ENCODE measurements at regions not wholly inside any gene's neighbourhood (a gene's known extent, or its start where the extent isn't known, plus 50 kb on each side); places are given as distances from the start of the nearest gene placed in this dataset.
A peak's percentile ranks its signal among the peaks of the same experiment; 100 is the strongest.

DNA sequence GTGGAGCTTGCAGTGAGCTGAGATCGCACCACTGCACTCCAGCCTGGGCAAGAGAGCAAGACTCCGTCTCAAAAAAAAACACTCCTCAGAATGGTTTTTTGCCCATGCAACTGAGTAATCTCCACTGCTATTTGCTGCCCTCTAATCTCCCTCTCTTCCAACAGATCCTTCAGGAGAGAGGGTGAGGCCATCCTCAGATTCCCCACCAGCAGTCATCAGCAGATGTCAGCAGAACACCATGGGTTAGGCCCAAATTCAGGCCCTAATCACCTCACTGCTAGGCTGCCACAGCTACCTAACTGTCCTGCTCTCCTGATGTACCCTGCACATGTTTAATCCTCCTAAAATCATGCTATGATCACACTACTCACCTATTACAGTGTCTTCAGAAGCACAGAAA is 63.2 kb upstream of the BEND6 start:
- H3K4me3 ChIP-seq (ENCODE audit: low read depth, low read length), result no peak overlapping the region
- TF ChIP-seq, protein P1, sequence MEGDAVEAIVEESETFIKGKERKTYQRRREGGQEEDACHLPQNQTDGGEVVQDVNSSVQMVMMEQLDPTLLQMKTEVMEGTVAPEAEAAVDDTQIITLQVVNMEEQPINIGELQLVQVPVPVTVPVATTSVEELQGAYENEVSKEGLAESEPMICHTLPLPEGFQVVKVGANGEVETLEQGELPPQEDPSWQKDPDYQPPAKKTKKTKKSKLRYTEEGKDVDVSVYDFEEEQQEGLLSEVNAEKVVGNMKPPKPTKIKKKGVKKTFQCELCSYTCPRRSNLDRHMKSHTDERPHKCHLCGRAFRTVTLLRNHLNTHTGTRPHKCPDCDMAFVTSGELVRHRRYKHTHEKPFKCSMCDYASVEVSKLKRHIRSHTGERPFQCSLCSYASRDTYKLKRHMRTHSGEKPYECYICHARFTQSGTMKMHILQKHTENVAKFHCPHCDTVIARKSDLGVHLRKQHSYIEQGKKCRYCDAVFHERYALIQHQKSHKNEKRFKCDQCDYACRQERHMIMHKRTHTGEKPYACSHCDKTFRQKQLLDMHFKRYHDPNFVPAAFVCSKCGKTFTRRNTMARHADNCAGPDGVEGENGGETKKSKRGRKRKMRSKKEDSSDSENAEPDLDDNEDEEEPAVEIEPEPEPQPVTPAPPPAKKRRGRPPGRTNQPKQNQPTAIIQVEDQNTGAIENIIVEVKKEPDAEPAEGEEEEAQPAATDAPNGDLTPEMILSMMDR (IDR thresholded peaks at IDR 0.05; ENCODE audit: insufficient read depth, low read depth, low read length), result peak; percentile 21
- DNase-seq (ENCODE audit: low read depth), result peak; percentile 43

GRCh38 chr6:56890683-56891429 is 64.1 kb upstream of the BEND6 start:
- TF ChIP-seq, protein P1 (IDR thresholded peaks at IDR 0.05; ENCODE audit: insufficient read depth, low read depth, low read length), result no peak

GRCh38 chr6:56890066-56890465 is 64.8 kb upstream of the BEND6 start:
- TF ChIP-seq, protein P1 (IDR thresholded peaks at IDR 0.05; ENCODE audit: insufficient read depth, low read depth, low read length), result no peak
- peak; percentile 19 for DNase-seq (ENCODE audit: low read depth)

More at GRCh38 chr6:56890683-56891429, 64.1 kb upstream of the BEND6 start:
- DNase-seq (ENCODE audit: low read depth), result peak; percentile 88
- no peak overlapping the region for H3K4me3 ChIP-seq (ENCODE audit: low read depth, low read length)

GRCh38 chr6:56889492-56889891 is 65.4 kb upstream of the BEND6 start:
- DNase-seq (ENCODE audit: low read depth), result no peak
- TF ChIP-seq, protein P1 (IDR thresholded peaks at IDR 0.05; ENCODE audit: insufficient read depth, low read depth, low read length), result no peak
- no peak overlapping the region for H3K4me3 ChIP-seq (ENCODE audit: low read depth, low read length)

More at GRCh38 chr6:56890066-56890465, 64.8 kb upstream of the BEND6 start:
- H3K4me3 ChIP-seq (ENCODE audit: low read depth, low read length), result no peak overlapping the region

DNA sequence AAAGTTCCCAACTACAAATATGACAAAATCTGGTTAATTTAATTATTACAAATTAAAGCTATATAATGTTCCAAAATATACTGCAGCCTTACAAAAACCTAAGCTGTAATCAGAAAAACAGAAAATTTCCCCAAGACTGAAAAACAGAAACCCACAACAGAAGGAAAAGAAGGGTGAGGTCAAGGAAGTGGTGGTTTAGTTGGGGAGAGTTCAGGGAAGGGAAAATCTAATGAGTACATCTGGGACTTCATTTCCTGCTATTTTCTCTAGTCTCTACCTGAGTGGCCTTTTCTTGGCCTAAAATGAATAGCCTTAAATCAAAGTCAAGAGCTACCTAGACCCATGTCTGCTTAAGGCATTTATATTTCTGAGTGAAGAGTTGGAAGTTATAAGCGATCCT is 66.2 kb upstream of the BEND6 start:
- TF ChIP-seq, protein P1 (IDR thresholded peaks at IDR 0.05; ENCODE audit: insufficient read depth, low read depth, low read length), result no peak
- DNase-seq (ENCODE audit: low read depth), result no peak
- H3K4me3 ChIP-seq (ENCODE audit: low read depth, low read length), result no peak overlapping the region

DNA sequence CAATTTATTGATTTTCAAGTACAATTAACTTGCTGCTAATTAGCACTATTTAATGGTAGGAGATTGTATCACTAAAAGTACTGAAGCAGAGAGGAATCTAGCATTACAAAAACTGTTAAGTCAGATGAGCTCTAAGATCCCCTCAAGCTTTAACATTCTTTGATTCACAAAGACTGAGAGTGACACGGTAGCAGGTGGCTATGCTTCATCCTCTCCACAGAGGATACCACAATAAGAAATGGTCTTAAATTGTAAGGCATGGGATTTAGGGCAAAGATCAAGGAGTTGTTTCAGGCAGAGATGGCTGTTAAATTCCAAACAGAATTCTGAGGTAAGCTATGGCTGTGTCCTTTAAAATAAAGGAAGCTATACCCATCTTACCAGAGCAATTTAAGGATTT is 67.8 kb upstream of the BEND6 start:
- H3K4me3 ChIP-seq (ENCODE audit: low read depth, low read length), result no peak overlapping the region
- DNase-seq (ENCODE audit: low read depth), result no peak
- TF ChIP-seq, protein P1 (IDR thresholded peaks at IDR 0.05; ENCODE audit: insufficient read depth, low read depth, low read length), result no peak

DNA sequence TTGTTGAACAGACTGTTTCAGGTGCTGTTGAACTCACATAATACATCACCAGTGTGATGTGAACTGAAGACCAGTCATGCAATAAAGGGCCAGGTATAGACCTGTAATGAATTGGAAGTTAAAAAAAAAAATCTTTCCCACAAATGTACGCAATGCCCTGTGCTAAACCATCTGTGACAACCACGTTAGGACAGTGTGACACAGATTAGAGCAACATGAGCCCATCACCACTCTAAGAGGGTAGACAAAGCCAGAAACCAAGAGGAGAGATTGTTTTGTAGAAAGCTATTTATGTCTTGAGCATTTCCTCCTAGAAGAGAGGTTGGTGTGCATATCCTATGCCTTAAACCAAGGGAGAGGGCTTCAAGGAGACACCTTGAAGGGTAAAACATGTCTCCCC is 77.0 kb upstream of the BEND6 start:
- TF ChIP-seq, protein P1 (IDR thresholded peaks at IDR 0.05; ENCODE audit: insufficient read depth, low read depth, low read length), result no peak
- H3K4me3 ChIP-seq (ENCODE audit: low read depth, low read length), result no peak overlapping the region
- DNase-seq (ENCODE audit: low read depth), result no peak
